Activated naive CD8-positive, alpha-beta T cell (primary cell): ENCODE measurements at regions not wholly inside any gene's neighbourhood (a gene's known extent, or its start where the extent isn't known, plus 50 kb on each side); places are given as distances from the start of the nearest gene placed in this dataset.
A peak's percentile ranks its signal among the peaks of the same experiment; 100 is the strongest.

Experiments
- H3K27ac Mint-ChIP-seq: one replicate; pipeline ENCODE4 v1.8.0; 2021; ENCODE audit warnings: mixed read lengths
- H3K27me3 Mint-ChIP-seq: one replicate; pipeline ENCODE4 v1.8.0; 2021; ENCODE audit warnings: mixed read lengths
- H3K36me3 Mint-ChIP-seq: one replicate; pipeline ENCODE4 v1.8.0; 2021; ENCODE audit warnings: mixed read lengths
- H3K4me1 Mint-ChIP-seq: one replicate; pipeline ENCODE4 v1.8.0; 2021; ENCODE audit warnings: low read depth, mixed read lengths
- H3K4me3 Mint-ChIP-seq: one replicate; pipeline ENCODE4 v1.8.0; 2021; ENCODE audit warnings: mild to moderate bottlenecking, mixed read lengths
- H3K9me3 Mint-ChIP-seq: one replicate; pipeline ENCODE4 v1.8.0; 2021; ENCODE audit warnings: low read depth, mixed read lengths

DNA sequence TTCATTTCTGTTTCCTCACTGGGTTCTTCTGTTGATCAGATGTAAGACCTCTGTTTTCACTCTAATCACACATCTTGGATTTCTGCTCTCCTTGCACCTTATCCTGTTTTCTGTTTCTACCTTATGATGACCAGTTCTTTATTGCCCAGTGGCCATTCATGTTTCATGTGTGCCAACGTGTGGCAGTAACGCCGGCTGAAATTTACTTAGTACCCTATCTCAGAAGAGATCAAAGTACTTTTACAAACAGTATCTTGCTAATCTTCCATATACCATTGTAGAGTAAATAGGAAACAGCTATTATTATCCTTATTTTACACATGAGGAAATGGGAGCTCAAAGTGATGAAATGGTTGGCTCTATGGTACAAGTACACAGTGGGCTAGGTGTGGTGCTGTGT, 74.0 kb downstream of the GATA3 start:
- Mint-ChIP-seq H3K36me3 (peaks cover 2% of the 10 kb centered on the region), H3K27ac (no peak overlapping the region), H3K9me3 (no peaks in the 10 kb centered on the region), H3K27me3 (peaks cover 3% of the 10 kb centered on the region), H3K4me3 (no peak overlapping the region), H3K4me1 (peaks cover 25% of the 10 kb centered on the region)

DNA sequence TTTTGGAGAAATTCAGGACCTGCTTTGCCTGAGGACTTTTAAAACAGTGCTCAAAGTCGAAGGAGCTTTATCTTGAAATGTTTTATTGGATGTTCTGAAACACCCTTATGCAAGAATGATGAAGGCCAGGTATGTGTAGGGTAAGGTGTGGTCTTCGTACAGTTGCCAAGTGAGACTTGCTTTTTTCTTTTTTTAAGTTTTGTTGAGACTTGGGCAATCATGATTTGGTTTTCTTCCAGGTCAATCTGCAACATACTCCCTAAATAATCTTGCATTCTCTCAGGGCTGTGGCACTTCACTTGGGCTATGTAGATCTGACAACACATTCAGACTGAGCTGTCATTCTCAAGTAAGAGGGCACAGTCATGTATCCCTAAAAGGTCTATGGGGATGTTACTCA, 75.0 kb downstream of the GATA3 start:
- Mint-ChIP-seq H3K4me1 (peaks cover 29% of the 10 kb centered on the region), H3K9me3 (no peaks in the 10 kb centered on the region), H3K27ac (no peak overlapping the region), H3K4me3 (no peak overlapping the region), H3K27me3 (peaks cover 6% of the 10 kb centered on the region), H3K36me3 (peaks cover 5% of the 10 kb centered on the region)

DNA sequence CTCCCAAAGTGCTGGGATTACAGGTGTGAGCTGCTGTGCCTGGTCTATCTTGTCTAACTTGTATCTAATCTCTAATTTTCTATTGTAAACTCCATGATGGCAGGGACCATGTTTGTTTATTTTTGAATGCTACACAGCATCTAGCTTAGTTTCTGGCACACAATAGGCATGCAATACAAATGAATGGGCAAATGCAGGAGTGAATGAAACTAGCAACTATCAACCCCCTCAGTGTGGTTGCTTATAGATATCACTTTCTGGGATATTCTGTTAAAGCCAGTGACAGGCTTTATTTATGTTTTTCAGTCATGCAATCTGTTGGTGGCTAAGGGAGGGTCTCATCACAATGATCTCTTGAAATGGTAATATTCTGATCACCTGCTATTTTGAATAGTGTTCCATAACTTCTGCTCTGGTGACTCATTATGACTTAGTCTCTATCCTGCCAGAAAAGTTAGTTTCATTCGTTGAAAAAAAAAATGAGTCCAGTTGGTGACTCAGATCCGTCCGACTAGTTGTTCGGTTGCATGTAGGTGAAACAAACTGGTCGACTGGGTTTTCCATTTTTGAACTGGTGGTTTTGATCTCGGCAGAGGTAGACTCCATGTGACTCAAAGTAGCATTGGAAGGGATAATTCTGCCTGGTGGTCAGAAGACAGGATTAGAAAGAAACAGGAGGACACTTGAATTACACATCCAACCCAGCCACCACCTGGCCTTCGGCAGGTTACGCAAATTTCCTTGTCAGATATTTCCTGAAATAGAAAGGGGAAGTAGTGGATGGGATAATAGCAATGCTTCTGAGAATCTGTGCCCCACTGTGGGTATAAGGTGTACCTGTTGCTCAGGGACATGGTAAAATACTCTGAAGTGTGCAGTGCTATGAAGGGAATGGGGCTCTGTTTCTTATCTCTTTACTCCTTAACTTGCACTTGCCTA, 76.8 kb downstream of the GATA3 start:
- no peak overlapping the region for H3K4me3 Mint-ChIP-seq
- H3K36me3 Mint-ChIP-seq: peaks cover 5% of the 10 kb centered on the region
- H3K27ac Mint-ChIP-seq: peak overlapping the region; percentile 24
- H3K4me1 Mint-ChIP-seq: peaks cover 32% of the 10 kb centered on the region
- peaks cover 6% of the 10 kb centered on the region for H3K27me3 Mint-ChIP-seq
- no peaks in the 10 kb centered on the region for H3K9me3 Mint-ChIP-seq

GRCh38 chr10:8133146-8133545, 78.7 kb downstream of the GATA3 start:
- peak overlapping the region; percentile 83 for H3K27ac Mint-ChIP-seq
- H3K36me3 Mint-ChIP-seq: peaks cover 3% of the 10 kb centered on the region
- no peaks in the 10 kb centered on the region for H3K9me3 Mint-ChIP-seq
- H3K4me3 Mint-ChIP-seq: peak overlapping the region; percentile 72
- H3K27me3 Mint-ChIP-seq: peaks cover 6% of the 10 kb centered on the region
- H3K4me1 Mint-ChIP-seq: peaks cover 49% of the 10 kb centered on the region

DNA sequence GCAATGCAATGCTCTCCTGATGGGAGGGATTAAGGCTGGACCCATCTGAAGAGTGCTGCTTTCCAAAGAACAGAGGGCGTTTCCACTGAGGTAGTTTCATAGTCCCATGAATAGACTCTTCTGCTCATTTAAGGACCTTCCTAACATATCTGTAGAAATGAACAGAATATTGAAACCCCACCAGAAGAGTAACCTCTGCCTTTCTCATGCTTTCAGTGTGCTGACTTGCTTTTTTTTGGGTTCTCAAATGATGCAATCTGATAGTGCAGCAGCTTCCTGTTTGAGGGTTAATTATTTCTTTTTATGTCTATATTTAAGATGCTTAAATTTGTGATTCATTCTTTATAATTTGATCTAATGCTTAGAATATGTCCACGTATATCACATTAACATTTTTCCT, 82.2 kb downstream of the GATA3 start:
- H3K36me3 Mint-ChIP-seq: peaks cover 3% of the 10 kb centered on the region
- H3K27me3 Mint-ChIP-seq: peaks cover 6% of the 10 kb centered on the region
- no peaks in the 10 kb centered on the region for H3K9me3 Mint-ChIP-seq
- H3K27ac Mint-ChIP-seq: peak overlapping the region; percentile 69
- peaks cover 45% of the 10 kb centered on the region for H3K4me1 Mint-ChIP-seq
- H3K4me3 Mint-ChIP-seq: peak overlapping the region; percentile 81

GRCh38 chr10:8137272-8137681, 82.8 kb downstream of the GATA3 start:
- Mint-ChIP-seq H3K27me3 (peaks cover 6% of the 10 kb centered on the region), H3K27ac (peak overlapping the region; percentile 69), H3K4me1 (peaks cover 40% of the 10 kb centered on the region), H3K4me3 (peak overlapping the region; percentile 81), H3K9me3 (no peaks in the 10 kb centered on the region), H3K36me3 (peaks cover 3% of the 10 kb centered on the region)

DNA sequence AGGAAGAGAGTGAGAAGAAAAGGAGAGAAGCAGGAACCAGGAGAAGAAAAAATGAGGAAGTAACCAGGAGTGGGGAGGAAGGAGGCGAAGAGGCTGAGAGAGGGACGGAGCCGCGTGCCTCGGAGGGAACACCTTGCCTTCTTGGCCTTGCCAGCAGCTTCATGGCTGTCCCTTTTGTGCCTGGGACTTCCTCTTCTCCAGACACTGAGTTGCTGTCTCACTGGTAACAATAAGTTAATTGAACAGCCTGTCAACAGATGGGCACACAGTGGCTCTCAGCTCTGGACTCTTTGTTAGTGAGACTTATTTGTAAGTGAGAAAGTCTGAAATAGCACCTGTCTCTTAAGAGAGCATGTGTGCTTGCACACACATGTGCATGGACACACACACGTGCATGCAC, 83.2 kb downstream of the GATA3 start:
- no peaks in the 10 kb centered on the region for H3K9me3 Mint-ChIP-seq
- peak overlapping the region; percentile 81 for H3K4me3 Mint-ChIP-seq
- H3K27ac Mint-ChIP-seq: peak overlapping the region; percentile 69
- H3K4me1 Mint-ChIP-seq: peaks cover 38% of the 10 kb centered on the region
- peaks cover 3% of the 10 kb centered on the region for H3K36me3 Mint-ChIP-seq
- H3K27me3 Mint-ChIP-seq: peaks cover 6% of the 10 kb centered on the region

- Mint-ChIP-seq H3K9me3 (no peaks in the 10 kb centered on the region), H3K4me3 (peak overlapping the region; percentile 28), H3K27me3 (peaks cover 3% of the 10 kb centered on the region), H3K36me3 (peaks cover 3% of the 10 kb centered on the region), H3K27ac (peak overlapping the region; percentile 54), H3K4me1 (peaks cover 31% of the 10 kb centered on the region)
Measured at GRCh38 chr10:8138471-8138870, 84.0 kb downstream of the GATA3 start.

DNA sequence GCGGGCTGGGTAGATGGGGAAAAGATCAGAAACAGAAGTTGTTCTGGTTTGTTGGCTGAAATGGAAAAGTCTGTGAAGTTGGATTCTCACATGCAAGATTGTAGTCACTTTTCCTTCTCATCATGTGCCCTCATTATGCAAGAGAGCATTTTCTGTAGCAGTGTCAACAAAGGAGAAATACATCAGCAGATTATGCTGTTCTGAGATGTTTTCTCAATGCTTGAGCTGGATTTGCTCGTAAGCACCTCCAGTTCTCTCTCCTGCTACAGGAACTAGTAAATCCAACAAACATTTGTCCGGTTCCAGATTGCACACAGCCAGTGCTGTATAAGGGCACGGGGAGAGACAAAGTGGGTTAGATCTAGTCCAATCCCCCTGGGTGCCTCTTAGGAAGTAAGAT, 90.0 kb downstream of the GATA3 start:
- Mint-ChIP-seq H3K27me3 (no peaks in the 10 kb centered on the region), H3K4me1 (no peaks in the 10 kb centered on the region), H3K9me3 (no peaks in the 10 kb centered on the region), H3K36me3 (no peaks in the 10 kb centered on the region), H3K4me3 (no peak overlapping the region), H3K27ac (no peak overlapping the region)

- no peaks in the 10 kb centered on the region for H3K36me3 Mint-ChIP-seq
- H3K27ac Mint-ChIP-seq: no peak overlapping the region
- H3K4me1 Mint-ChIP-seq: no peaks in the 10 kb centered on the region
- H3K9me3 Mint-ChIP-seq: no peaks in the 10 kb centered on the region
- no peak overlapping the region for H3K4me3 Mint-ChIP-seq
- H3K27me3 Mint-ChIP-seq: no peaks in the 10 kb centered on the region
Measured at GRCh38 chr10:8146650-8147049, 92.2 kb downstream of the GATA3 start.

GRCh38 chr10:8149991-8150390, 95.5 kb downstream of the GATA3 start:
- Mint-ChIP-seq H3K4me3 (no peak overlapping the region), H3K27me3 (no peaks in the 10 kb centered on the region), H3K27ac (no peak overlapping the region), H3K36me3 (no peaks in the 10 kb centered on the region), H3K4me1 (no peaks in the 10 kb centered on the region), H3K9me3 (no peaks in the 10 kb centered on the region)

DNA sequence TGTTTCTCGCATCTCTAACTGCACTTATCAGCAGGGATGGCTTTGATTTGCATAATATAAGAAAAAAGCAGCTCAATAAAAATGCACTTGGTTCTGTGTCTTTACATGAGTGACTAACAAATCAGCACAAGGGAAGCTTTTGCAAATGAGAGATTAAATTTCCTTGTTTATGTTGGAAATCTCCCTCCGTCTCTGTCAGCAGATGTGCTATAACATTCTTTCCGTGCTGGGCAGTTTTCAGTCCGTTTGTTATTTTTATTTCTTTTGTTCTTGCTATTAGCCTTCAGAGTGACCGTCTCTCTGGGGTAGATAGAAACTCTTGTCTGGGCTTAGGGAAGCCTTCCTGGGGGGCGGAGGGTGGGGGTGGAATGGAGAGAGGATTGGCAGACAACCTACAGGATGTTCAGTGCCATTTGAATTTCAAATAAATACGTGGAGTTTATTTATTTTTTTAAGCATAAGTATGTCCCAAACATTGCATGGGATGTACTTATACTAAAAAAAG, 96.0 kb downstream of the GATA3 start:
- Mint-ChIP-seq H3K27ac (no peak overlapping the region), H3K4me3 (no peak overlapping the region), H3K9me3 (no peaks in the 10 kb centered on the region), H3K4me1 (no peaks in the 10 kb centered on the region), H3K27me3 (no peaks in the 10 kb centered on the region), H3K36me3 (no peaks in the 10 kb centered on the region)

GRCh38 chr10:8151086-8151485, 96.6 kb downstream of the GATA3 start:
- H3K36me3 Mint-ChIP-seq: no peaks in the 10 kb centered on the region
- H3K27ac Mint-ChIP-seq: no peak overlapping the region
- H3K27me3 Mint-ChIP-seq: no peaks in the 10 kb centered on the region
- no peak overlapping the region for H3K4me3 Mint-ChIP-seq
- H3K4me1 Mint-ChIP-seq: no peaks in the 10 kb centered on the region
- H3K9me3 Mint-ChIP-seq: no peaks in the 10 kb centered on the region

DNA sequence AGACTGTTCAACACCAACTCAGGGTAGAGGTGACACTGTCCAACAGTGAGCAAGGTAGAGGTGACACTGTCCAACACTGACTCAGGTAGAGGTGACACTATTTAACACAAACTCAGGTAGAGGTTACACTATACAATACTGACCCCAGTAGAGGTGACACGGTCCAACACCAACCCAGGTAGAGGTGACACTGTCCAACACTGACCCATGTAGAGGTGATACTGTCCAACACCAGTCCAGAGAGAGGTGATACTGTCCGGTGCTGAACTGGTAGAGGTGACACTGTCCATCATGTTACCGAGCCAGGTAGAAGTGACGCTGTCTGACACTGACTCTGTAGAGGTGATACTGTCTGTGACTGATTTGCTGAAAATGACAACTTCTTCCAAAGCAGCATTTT, 102.4 kb downstream of the GATA3 start:
- no peak overlapping the region for H3K27ac Mint-ChIP-seq
- H3K36me3 Mint-ChIP-seq: peaks cover 3% of the 10 kb centered on the region
- peaks cover 6% of the 10 kb centered on the region for H3K4me1 Mint-ChIP-seq
- H3K27me3 Mint-ChIP-seq: no peaks in the 10 kb centered on the region
- H3K4me3 Mint-ChIP-seq: no peak overlapping the region
- no peaks in the 10 kb centered on the region for H3K9me3 Mint-ChIP-seq

DNA sequence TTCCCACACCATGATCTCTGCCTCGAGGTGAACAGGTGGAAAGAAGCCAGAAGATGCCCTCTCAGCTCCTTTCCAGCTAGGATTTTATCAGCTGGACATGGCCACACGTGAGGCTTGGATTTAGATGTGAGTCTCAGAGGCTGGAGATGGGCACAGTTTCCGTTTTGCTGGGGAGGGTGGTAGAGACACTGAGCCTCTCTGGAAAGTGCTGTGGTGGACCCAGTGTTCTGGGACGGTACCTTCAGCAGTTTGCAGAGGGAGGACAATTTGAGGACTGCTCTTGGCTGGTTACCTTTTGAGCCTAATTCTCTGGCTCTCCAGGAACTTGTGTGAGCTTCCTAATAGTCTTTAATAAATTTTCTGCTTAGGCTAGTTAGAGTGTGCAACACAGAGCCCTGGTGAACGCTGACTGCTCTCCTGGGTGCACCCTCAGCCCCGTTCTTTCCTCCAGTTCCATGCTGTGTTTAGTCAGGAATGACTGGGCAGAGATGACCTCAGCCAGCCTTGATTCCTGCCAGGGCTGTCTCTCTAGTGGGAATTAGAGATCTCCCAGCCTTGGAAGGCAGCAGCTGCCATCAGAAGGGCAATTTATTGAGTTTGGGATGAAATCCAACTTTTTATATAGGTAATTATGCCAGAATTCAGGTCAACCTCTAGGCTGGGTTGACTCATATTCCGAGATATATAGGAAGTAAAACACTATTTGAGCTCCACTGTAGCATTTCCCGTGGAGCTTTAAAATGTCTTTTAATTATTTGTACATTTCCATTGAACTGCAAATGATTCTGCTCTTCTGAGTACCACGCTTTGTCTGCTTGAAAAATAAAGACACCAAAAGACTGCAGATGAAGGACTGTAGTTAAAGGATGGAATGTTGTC, 103.9 kb downstream of the GATA3 start:
- Mint-ChIP-seq H3K4me1 (peaks cover 6% of the 10 kb centered on the region), H3K27ac (no peak overlapping the region), H3K9me3 (no peaks in the 10 kb centered on the region), H3K36me3 (peaks cover 3% of the 10 kb centered on the region), H3K27me3 (no peaks in the 10 kb centered on the region), H3K4me3 (no peak overlapping the region)
